ENCODE measurements at regions not wholly inside any gene's neighbourhood (a gene's known extent, or its start where the extent isn't known, plus 50 kb on each side); places are given as distances from the start of the nearest gene placed in this dataset.
"Not testable (repeated sequence)": the region's sequence is repeated elsewhere in the genome, so short reads cannot be mapped to it uniquely, and the experiment has no call there.

- Mint-ChIP-seq H3K36me3 (no peaks in the 10 kb centered on the region), H3K27ac (no peak overlapping the region), H3K9me3 (no peaks in the 10 kb centered on the region)
- ATAC-seq (no peak), DNase-seq (ENCODE audit: low spot score in 2 of 2) (no peak)
Observed at GRCh38 chr17:5769593-5770354, 185.5 kb upstream of the NLRP1 start.

- ATAC-seq (no peak), DNase-seq (ENCODE audit: low spot score in 2 of 2) (no peak)
- H3K36me3 Mint-ChIP-seq, result no peaks in the 10 kb centered on the region
- no peaks in the 10 kb centered on the region for H3K9me3 Mint-ChIP-seq
- H3K27ac Mint-ChIP-seq, result no peak overlapping the region
Observed at GRCh38 chr17:5770441-5771270, 186.3 kb upstream of the NLRP1 start.

GRCh38 chr17:5771271-5771577 is 186.9 kb upstream of the NLRP1 start:
- H3K27ac Mint-ChIP-seq, result not testable (repeated sequence)

GRCh38 chr17:5772017-5772416 is 187.7 kb upstream of the NLRP1 start:
- H3K36me3 Mint-ChIP-seq; ATAC-seq; H3K27ac Mint-ChIP-seq; H3K9me3 Mint-ChIP-seq; DNase-seq (ENCODE audit: low spot score in 2 of 2): not testable (repeated sequence)

More at GRCh38 chr17:5771271-5771577, 186.9 kb upstream of the NLRP1 start:
- H3K36me3 Mint-ChIP-seq; ATAC-seq; DNase-seq (ENCODE audit: low spot score in 2 of 2); H3K9me3 Mint-ChIP-seq: not testable (repeated sequence)

DNA sequence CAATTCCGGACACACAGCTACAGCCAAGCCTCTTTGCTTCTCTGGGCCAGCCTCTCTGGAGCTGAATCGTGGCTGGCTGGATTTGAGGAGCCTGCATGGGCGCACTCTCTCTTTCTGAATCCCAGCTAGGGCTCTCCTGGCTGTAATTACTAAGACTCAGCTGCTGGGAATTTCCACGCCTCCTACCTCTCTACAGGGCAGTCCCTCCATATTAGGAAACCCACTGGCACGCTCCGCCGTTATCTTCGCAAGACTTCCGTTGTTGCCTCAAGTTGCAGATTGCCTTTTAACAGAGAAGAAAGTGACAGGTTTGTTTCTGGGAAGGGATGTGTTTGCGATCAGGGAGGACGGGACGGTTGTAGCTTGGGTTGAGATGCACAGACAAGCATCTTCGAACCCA is 188.4 kb upstream of the NLRP1 start:
- H3K27ac Mint-ChIP-seq, result no peak overlapping the region
- no peak for DNase-seq (ENCODE audit: low spot score in 2 of 2)
- ATAC-seq, result no peak
- H3K36me3 Mint-ChIP-seq, result no peaks in the 10 kb centered on the region
- H3K9me3 Mint-ChIP-seq, result no peaks in the 10 kb centered on the region

GRCh38 chr17:5773816-5774360 is 189.6 kb upstream of the NLRP1 start:
- H3K27ac Mint-ChIP-seq, result no peak overlapping the region
- no peak for DNase-seq (ENCODE audit: low spot score in 2 of 2)
- H3K9me3 Mint-ChIP-seq, result no peaks in the 10 kb centered on the region
- H3K36me3 Mint-ChIP-seq, result no peaks in the 10 kb centered on the region
- no peak for ATAC-seq

DNA sequence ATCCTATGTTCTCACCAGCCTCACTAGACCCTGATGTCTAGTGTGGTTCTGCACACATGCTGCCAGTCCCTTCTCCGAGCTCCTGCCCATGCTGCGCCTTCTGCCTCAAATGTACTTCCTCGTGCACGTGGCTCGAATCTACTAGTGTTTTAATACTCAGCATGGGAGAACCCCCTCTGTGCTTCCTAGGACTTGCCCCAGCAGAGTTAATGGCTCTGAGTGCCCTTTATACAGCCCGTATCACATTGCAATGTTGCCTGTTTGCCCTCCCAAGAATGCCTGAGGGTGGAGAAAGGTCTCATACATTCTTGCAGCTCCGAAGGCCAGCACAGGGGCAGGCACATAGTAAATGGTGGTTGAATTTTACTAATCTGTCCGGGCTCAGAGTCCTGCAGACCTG is 190.8 kb upstream of the NLRP1 start:
- Mint-ChIP-seq H3K27ac (no peak overlapping the region), H3K36me3 (no peaks in the 10 kb centered on the region), H3K9me3 (no peaks in the 10 kb centered on the region)
- ATAC-seq (no peak), DNase-seq (ENCODE audit: low spot score in 2 of 2) (no peak)

DNA sequence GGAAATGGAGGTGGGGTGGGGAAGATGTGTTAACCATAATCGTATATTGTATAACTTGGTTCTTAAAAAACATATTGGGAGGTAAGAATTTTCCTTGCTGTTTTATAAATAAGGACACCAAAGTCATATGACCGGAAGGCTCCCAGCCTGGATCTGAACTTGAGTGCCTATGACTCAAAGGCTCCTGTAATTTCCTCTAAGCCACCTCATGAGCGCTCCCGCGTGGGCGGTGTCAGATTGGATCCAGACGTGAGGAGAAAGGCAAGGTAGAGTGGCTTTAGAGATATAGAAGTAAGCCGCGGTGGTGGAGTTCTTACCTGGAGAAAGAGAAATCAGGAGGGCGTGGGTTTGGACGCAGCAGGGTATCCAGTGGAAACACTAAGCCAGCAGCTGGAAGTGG is 196.2 kb upstream of the NLRP1 start:
- ATAC-seq (no peak), DNase-seq (ENCODE audit: low spot score in 2 of 2) (no peak)
- H3K36me3 Mint-ChIP-seq, result no peaks in the 10 kb centered on the region
- H3K27ac Mint-ChIP-seq, result no peak overlapping the region
- H3K9me3 Mint-ChIP-seq, result peaks cover 4 to 6% of the 10 kb centered on the region in 2 donors

DNA sequence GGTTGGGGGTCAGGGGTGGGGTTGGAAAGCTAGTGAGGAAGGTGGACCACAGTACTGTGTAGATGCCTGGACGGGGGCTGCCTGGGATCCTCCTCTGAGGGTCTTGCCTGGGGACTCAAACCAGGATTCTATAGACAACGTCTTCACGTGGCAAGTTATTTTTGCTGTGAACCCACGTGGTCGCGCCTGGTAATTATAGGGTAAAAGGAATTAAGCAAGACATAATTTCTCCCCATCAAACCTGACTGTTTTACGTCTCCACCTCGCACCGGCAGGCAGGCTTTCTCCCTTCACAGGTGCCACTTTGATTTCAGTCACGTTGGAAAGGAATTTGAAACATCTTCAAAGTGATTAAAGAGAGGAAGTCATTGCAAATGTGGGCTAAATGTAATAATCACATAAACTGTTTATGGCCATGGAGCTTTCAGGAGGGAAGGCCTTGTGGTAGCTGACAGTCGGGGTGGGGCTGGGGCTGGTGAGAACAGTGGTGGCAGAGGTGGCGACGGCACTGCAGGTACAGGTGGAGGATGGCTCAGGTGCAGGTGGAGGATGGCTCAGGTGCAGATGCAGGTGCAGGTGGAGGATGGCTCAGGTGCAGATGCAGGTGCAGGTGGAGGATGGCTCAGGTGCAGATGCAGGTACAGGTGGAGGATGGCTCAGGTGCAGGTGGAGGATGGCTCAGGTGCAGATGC is 197.1 kb upstream of the NLRP1 start:
- DNase-seq (ENCODE audit: low spot score in 2 of 2) (no peak), ATAC-seq (no peak)
- Mint-ChIP-seq H3K36me3 (no peaks in the 10 kb centered on the region), H3K9me3 (peaks cover 4 to 6% of the 10 kb centered on the region in 2 donors), H3K27ac (no peak overlapping the region)

DNA sequence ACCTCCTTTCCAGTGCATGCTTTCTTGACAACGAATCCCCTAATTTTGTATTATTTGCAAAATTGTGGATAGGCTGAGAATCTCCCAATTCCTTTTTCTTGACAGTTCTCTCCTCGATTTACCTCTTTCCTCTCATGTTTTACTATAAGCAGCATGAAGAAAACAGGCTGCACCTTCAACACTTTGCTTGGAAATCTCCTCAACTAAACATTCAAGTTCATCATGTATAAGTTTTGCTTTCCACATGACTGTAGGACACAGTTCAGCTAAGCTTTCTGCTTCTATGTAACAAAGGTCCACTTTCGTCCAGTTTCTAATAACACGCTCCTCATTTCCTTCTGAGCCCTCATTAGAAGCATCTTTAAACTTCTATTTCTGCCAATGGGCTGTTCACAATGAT is 199.0 kb upstream of the NLRP1 start:
- H3K9me3 Mint-ChIP-seq, result peaks cover 4 to 6% of the 10 kb centered on the region in 2 donors
- ATAC-seq, result no peak
- H3K36me3 Mint-ChIP-seq, result no peaks in the 10 kb centered on the region
- no peak for DNase-seq (ENCODE audit: low spot score in 2 of 2)
- no peak overlapping the region for H3K27ac Mint-ChIP-seq

DNA sequence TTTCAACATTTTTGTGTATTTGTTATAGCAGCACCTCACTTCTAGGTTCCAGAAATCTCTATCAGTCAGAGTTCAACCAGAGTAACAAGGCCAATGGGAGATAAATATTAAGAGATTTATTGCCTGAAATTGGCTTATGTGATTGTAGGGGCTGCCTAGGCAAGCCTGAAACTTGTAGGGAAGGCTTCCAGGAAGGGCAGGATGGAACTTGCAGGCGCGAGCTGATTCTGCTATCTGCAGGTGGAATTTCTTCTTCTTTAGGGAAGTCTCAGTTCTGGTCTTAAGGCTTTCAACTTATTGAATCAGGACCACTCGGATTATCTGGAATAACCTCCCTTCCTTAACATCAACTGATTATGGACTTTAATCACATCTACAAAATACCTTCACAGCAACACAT is 199.5 kb upstream of the NLRP1 start:
- ATAC-seq, result no peak
- H3K27ac Mint-ChIP-seq, result no peak overlapping the region
- no peaks in the 10 kb centered on the region for H3K36me3 Mint-ChIP-seq
- DNase-seq (ENCODE audit: low spot score in 2 of 2), result no peak
- peaks cover 4 to 6% of the 10 kb centered on the region in 2 donors for H3K9me3 Mint-ChIP-seq

DNA sequence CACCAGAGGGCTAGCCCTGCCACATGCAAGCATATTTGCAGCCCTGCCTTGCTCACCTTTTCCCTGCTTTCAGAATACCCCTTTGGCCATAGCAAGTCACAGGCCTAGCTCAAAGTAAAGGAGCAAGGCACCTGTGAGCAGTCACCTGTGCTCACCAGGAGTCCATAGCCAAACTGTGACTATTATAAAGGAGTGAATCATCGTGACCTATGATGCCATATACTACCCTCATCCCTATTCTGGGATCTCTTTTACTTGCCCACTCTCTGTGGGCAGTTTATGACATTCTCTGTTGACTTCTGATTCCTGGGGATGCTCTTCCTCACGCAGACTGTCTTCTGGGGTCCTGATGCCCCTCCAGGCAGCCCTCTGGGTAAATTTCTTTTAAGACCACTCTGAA is 200.5 kb upstream of the NLRP1 start:
- DNase-seq (ENCODE audit: low spot score in 2 of 2), result no peak
- no peak overlapping the region for H3K27ac Mint-ChIP-seq
- H3K9me3 Mint-ChIP-seq, result peaks cover 4 to 6% of the 10 kb centered on the region in 2 donors
- H3K36me3 Mint-ChIP-seq, result no peaks in the 10 kb centered on the region
- no peak for ATAC-seq

GRCh38 chr17:5785338-5785737 is 201.0 kb upstream of the NLRP1 start:
- Mint-ChIP-seq H3K9me3 (peaks cover 4 to 6% of the 10 kb centered on the region in 2 donors), H3K27ac (no peak overlapping the region), H3K36me3 (no peaks in the 10 kb centered on the region)
- ATAC-seq (no peak), DNase-seq (ENCODE audit: low spot score in 2 of 2) (no peak)

- Mint-ChIP-seq H3K36me3 (no peaks in the 10 kb centered on the region), H3K9me3 (peaks cover 4 to 6% of the 10 kb centered on the region in 2 donors), H3K27ac (no peak overlapping the region)
- ATAC-seq, result no peak
- no peak for DNase-seq (ENCODE audit: low spot score in 2 of 2)
Observed at GRCh38 chr17:5785867-5786509, 201.7 kb upstream of the NLRP1 start.

GRCh38 chr17:5786510-5786875 is 202.2 kb upstream of the NLRP1 start:
- ATAC-seq (no peak), DNase-seq (ENCODE audit: low spot score in 2 of 2) (no peak)
- Mint-ChIP-seq H3K36me3 (no peaks in the 10 kb centered on the region), H3K27ac (no peak overlapping the region), H3K9me3 (peaks cover 4 to 6% of the 10 kb centered on the region in 2 donors)

DNA sequence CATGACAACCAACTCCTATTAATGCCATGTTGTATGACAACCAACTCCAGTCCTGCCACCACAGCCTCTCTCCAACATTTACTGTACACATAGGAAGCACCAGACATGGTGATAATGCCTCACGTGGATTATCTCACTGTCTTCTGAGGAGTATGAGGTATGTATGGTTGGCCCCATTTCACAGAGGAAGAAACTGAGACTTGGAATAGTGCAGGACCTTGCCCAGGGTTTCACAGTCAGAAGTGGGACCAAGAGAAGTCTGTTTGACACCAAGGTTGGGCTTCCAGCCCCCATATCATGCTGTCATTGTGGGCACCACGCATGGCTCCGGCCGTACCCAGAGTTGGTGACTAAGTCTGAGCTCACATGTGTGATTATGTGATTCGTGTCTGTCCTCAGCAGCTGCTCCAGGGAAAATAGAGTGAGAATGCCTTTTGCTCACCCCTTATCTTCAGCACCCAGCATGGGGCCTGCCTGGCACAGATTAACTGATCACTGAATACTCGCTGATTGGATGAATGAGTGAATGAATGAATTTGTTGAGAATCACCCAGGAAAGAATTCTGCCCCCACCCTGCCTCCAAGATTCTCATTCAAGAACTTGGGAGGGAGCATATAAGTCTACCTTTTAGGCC is 204.1 kb upstream of the NLRP1 start:
- DNase-seq (ENCODE audit: low spot score in 2 of 2) (no peak), ATAC-seq (no peak)
- Mint-ChIP-seq H3K36me3 (peaks cover 12 to 15% of the 10 kb centered on the region in 2 donors), H3K9me3 (peaks cover 11 to 18% of the 10 kb centered on the region in 2 donors), H3K27ac (no peak overlapping the region)

Measured in activated naive CD4-positive, alpha-beta T cell treated with anti-CD3 and anti-CD28 coated beads, Interleukin-2, amount 50 U/mL, for 72 hours (primary cell).